ENCODE measurements at regions not wholly inside any gene's neighbourhood (a gene's known extent, or its start where the extent isn't known, plus 50 kb on each side); places are given as distances from the start of the nearest gene placed in this dataset.
A peak's percentile ranks its signal among the peaks of the same experiment; 100 is the strongest.

DNA sequence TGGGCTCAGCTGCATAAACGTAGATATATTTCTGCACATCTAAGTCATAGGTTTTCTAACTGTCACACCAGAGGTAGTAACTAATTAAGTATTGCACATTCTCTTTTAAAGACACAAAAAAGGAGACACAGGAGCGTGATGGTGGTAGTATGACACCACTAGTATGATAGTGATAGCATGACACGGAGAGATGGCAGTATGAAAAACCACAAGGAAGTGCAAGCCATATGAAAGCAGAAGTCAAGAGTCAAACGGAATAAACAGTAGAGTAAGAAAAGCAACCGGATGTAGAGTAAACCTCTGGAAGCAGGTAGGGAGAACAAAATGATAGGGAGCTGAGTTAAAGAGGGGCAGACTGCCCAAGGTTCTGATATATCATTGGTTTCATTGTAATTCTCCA is 382.2 kb upstream of the INTU start:
- no peaks in the 10 kb centered on the region for H3K9me3 ChIP-seq (ENCODE audit: insufficient read depth, low read length)
- H3K36me3 ChIP-seq (replicated peaks; ENCODE audit: low read depth, low read length): no peaks in the 10 kb centered on the region
- no peak overlapping the region for H2AFZ ChIP-seq (ENCODE audit: low read depth, low read length)
- H3K9ac ChIP-seq (ENCODE audit: low read length): no peak overlapping the region
- peak overlapping the region; percentile 25 for H3K4me3 ChIP-seq (ENCODE audit: low read length)
- no peak overlapping the region for H3K27ac ChIP-seq (ENCODE audit: low read length)
- H3K4me2 ChIP-seq (ENCODE audit: low read length): peak overlapping the region; percentile 46
- H3K4me1 ChIP-seq (ENCODE audit: low read length): peaks cover 19% of the 10 kb centered on the region
- no peaks in the 10 kb centered on the region for H3K79me2 ChIP-seq (ENCODE audit: low read length)
- no peaks in the 10 kb centered on the region for H3K27me3 ChIP-seq (ENCODE audit: low read depth, low read length)
- H4K20me1 ChIP-seq (ENCODE audit: insufficient read depth, low read length): no peaks in the 10 kb centered on the region
- no peak for TF ChIP-seq EZH2phosphoT487 (IDR thresholded peaks at IDR 0.05; ENCODE audit: low read depth)
- TF ChIP-seq, protein P1, sequence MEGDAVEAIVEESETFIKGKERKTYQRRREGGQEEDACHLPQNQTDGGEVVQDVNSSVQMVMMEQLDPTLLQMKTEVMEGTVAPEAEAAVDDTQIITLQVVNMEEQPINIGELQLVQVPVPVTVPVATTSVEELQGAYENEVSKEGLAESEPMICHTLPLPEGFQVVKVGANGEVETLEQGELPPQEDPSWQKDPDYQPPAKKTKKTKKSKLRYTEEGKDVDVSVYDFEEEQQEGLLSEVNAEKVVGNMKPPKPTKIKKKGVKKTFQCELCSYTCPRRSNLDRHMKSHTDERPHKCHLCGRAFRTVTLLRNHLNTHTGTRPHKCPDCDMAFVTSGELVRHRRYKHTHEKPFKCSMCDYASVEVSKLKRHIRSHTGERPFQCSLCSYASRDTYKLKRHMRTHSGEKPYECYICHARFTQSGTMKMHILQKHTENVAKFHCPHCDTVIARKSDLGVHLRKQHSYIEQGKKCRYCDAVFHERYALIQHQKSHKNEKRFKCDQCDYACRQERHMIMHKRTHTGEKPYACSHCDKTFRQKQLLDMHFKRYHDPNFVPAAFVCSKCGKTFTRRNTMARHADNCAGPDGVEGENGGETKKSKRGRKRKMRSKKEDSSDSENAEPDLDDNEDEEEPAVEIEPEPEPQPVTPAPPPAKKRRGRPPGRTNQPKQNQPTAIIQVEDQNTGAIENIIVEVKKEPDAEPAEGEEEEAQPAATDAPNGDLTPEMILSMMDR (IDR thresholded peaks at IDR 0.05; ENCODE audit: low read depth, low read length): no peak

DNA sequence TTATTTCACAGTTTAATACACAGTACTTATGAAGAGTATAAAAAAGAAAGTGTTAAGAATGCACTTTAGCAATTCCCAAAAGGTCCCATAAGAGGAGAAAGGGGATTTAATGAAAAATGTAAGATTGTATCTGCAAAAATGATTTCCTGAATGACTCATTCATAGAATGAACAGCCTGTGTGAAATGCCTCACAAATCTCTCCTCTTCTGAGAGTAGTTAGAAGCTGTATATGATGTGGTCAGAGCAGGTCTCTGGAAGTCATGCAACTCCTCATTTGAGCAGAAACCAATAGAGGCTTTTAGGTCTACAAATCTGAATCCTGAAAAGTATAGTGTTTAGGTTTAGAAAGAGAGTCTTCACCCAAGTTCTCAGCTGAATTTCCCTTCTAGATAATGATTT is 381.3 kb upstream of the INTU start:
- Histone ChIP-seq H3K9me3 (ENCODE audit: insufficient read depth, low read length) (no peaks in the 10 kb centered on the region), H3K4me1 (ENCODE audit: low read length) (peaks cover 19% of the 10 kb centered on the region), H3K27me3 (ENCODE audit: low read depth, low read length) (no peaks in the 10 kb centered on the region), H3K4me3 (ENCODE audit: low read length) (no peak overlapping the region), H3K9ac (ENCODE audit: low read length) (no peak overlapping the region), H4K20me1 (ENCODE audit: insufficient read depth, low read length) (no peaks in the 10 kb centered on the region), H3K27ac (ENCODE audit: low read length) (no peak overlapping the region), H3K79me2 (ENCODE audit: low read length) (no peaks in the 10 kb centered on the region), H3K36me3 (replicated peaks; ENCODE audit: low read depth, low read length) (no peaks in the 10 kb centered on the region), H2AFZ (ENCODE audit: low read depth, low read length) (no peak overlapping the region), H3K4me2 (ENCODE audit: low read length) (no peak overlapping the region)
- TF ChIP-seq, protein P1 (IDR thresholded peaks at IDR 0.05; ENCODE audit: low read depth, low read length): no peak
- TF ChIP-seq EZH2phosphoT487 (IDR thresholded peaks at IDR 0.05; ENCODE audit: low read depth): no peak

DNA sequence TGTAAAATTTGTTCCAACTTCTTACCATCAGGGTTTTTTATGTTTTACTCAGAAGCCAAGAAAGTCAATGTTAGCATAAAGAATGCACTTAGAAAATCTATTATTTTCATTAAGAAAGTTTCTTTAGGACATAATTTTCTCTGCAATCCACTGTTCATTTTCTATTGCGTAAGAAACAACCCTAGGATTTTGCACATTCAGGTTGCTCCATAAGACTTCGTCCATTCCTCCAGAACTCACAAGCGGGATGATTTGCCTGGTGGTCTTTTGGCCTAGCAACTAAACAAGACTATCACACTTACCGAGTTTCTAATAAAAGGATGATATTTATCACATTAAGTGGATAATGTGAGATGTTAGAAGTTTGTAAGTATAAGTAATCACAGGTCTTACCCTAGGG is 376.3 kb upstream of the INTU start:
- H3K27me3 ChIP-seq (ENCODE audit: low read depth, low read length): no peaks in the 10 kb centered on the region
- no peaks in the 10 kb centered on the region for H3K36me3 ChIP-seq (replicated peaks; ENCODE audit: low read depth, low read length)
- H4K20me1 ChIP-seq (ENCODE audit: insufficient read depth, low read length): no peaks in the 10 kb centered on the region
- no peak overlapping the region for H3K4me2 ChIP-seq (ENCODE audit: low read length)
- no peak overlapping the region for H3K4me3 ChIP-seq (ENCODE audit: low read length)
- TF ChIP-seq, protein P1 (IDR thresholded peaks at IDR 0.05; ENCODE audit: low read depth, low read length): no peak
- no peak for TF ChIP-seq EZH2phosphoT487 (IDR thresholded peaks at IDR 0.05; ENCODE audit: low read depth)
- H3K4me1 ChIP-seq (ENCODE audit: low read length): peaks cover 1% of the 10 kb centered on the region
- H3K79me2 ChIP-seq (ENCODE audit: low read length): no peaks in the 10 kb centered on the region
- H3K27ac ChIP-seq (ENCODE audit: low read length): no peak overlapping the region
- H3K9ac ChIP-seq (ENCODE audit: low read length): no peak overlapping the region
- H3K9me3 ChIP-seq (ENCODE audit: insufficient read depth, low read length): no peaks in the 10 kb centered on the region
- H2AFZ ChIP-seq (ENCODE audit: low read depth, low read length): no peak overlapping the region

DNA sequence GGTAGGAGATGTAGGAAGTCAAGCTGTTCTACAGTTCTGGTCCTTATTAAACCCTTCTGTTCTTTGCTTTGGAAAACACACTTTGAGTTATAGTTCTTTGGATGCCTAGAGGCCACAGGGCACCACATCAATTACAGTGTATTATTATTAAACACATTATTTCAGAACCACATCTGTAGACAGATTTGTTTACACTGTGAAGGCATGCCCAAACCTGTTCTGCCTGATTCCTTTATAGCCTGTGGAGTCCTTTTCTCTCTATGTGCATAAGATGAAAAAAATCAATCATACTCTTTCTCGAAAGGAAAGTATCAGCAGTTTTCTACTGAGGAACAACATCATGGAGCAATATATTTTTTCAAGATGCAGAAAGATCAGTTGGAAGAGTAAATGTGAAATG is 371.3 kb upstream of the INTU start:
- H3K79me2 ChIP-seq (ENCODE audit: low read length): no peaks in the 10 kb centered on the region
- H3K36me3 ChIP-seq (replicated peaks; ENCODE audit: low read depth, low read length): no peaks in the 10 kb centered on the region
- H3K9me3 ChIP-seq (ENCODE audit: insufficient read depth, low read length): no peaks in the 10 kb centered on the region
- H3K27me3 ChIP-seq (ENCODE audit: low read depth, low read length): no peaks in the 10 kb centered on the region
- H3K4me2 ChIP-seq (ENCODE audit: low read length): no peak overlapping the region
- H2AFZ ChIP-seq (ENCODE audit: low read depth, low read length): no peak overlapping the region
- H4K20me1 ChIP-seq (ENCODE audit: insufficient read depth, low read length): no peaks in the 10 kb centered on the region
- TF ChIP-seq, protein P1 (IDR thresholded peaks at IDR 0.05; ENCODE audit: low read depth, low read length): no peak
- TF ChIP-seq EZH2phosphoT487 (IDR thresholded peaks at IDR 0.05; ENCODE audit: low read depth): no peak
- H3K27ac ChIP-seq (ENCODE audit: low read length): no peak overlapping the region
- H3K4me3 ChIP-seq (ENCODE audit: low read length): no peak overlapping the region
- H3K4me1 ChIP-seq (ENCODE audit: low read length): no peaks in the 10 kb centered on the region
- H3K9ac ChIP-seq (ENCODE audit: low read length): no peak overlapping the region
